ENCODE measurements at regions not wholly inside any gene's neighbourhood (a gene's known extent, or its start where the extent isn't known, plus 50 kb on each side); places are given as distances from the start of the nearest gene placed in this dataset.
A peak's percentile ranks its signal among the peaks of the same experiment; 100 is the strongest.

- H3K36me3 ChIP-seq = no peaks in the 10 kb centered on the region
- intact Hi-C loops (cut with DNase I; ENCODE audit: low total_unique reads) = loop anchor here (10.0 kb wide), 1 partner anchor 293 kb away; no protein-coding TSS in a partner anchor
- peaks cover 3 to 35% (median 16%) of the 10 kb centered on the region in 6 donors for H3K4me1 ChIP-seq
- WGBS, 5 donors = 52 to 67% (median 61%) methylated on average over 6 of the region's 6 CpGs
- no peak overlapping the region for H3K27ac ChIP-seq
- peaks cover 0 to 20% (median 16%) of the 10 kb centered on the region in 8 donors for H3K9me3 ChIP-seq
- H3K4me3 ChIP-seq = no peak overlapping the region
- TF ChIP-seq POLR2A (IDR thresholded peaks at IDR 0.05) (no peak), POLR2AphosphoS5 (IDR thresholded peaks at IDR 0.05) (no peak), CTCF (IDR thresholded peaks at IDR 0.05 in 8 of 11, conservative IDR thresholded peaks at IDR 0.05 in 3 of 11) (no peak)
- peaks cover 0 to 83% (median 10%) of the 10 kb centered on the region in 7 donors for H3K27me3 ChIP-seq (replicated peaks in 1 of 7)
- DNase-seq = no peak
Observed at GRCh38 chr1:30087465-30087864, 635.9 kb downstream of the MATN1 start.

GRCh38 chr1:30085811-30086770, 637.3 kb downstream of the MATN1 start:
- peaks cover 3 to 35% (median 16%) of the 10 kb centered on the region in 6 donors for H3K4me1 ChIP-seq
- intact Hi-C loops (cut with DNase I; ENCODE audit: low total_unique reads) = loop anchor here (10.0 kb wide), 1 partner anchor 291 kb away; no protein-coding TSS in a partner anchor
- H3K4me3 ChIP-seq = no peak overlapping the region
- no peak overlapping the region for H3K27ac ChIP-seq
- no peak for DNase-seq
- H3K9me3 ChIP-seq = peaks cover 0 to 6% (median 2%) of the 10 kb centered on the region in 8 donors
- no peak for TF ChIP-seq POLR2A (IDR thresholded peaks at IDR 0.05)
- no peak for TF ChIP-seq POLR2AphosphoS5 (IDR thresholded peaks at IDR 0.05)
- TF ChIP-seq CTCF (IDR thresholded peaks at IDR 0.05 in 8 of 11, conservative IDR thresholded peaks at IDR 0.05 in 3 of 11) = peak in 10 of 11 experiments; percentile 13 to 65 (median 48)
- 27 to 37% (median 29%) methylated on average over 35 to 45 of the region's 45 CpGs for WGBS, 5 donors
- no peaks in the 10 kb centered on the region for H3K36me3 ChIP-seq
- peaks cover 0 to 90% (median 10%) of the 10 kb centered on the region in 7 donors for H3K27me3 ChIP-seq (replicated peaks in 1 of 7)

- peaks cover 3 to 35% (median 16%) of the 10 kb centered on the region in 6 donors for H3K4me1 ChIP-seq
- TF ChIP-seq POLR2A (IDR thresholded peaks at IDR 0.05) (no peak), CTCF (IDR thresholded peaks at IDR 0.05 in 8 of 11, conservative IDR thresholded peaks at IDR 0.05 in 3 of 11) (no peak), POLR2AphosphoS5 (IDR thresholded peaks at IDR 0.05) (no peak)
- 74 to 79% (median 76%) methylated on average over 12 of the region's 12 CpGs for WGBS, 5 donors
- intact Hi-C loops (cut with DNase I; ENCODE audit: low total_unique reads) = loop anchor here (10.0 kb wide), 1 partner anchor 290 kb away; no protein-coding TSS in a partner anchor
- no peak overlapping the region for H3K4me3 ChIP-seq
- H3K27me3 ChIP-seq (replicated peaks in 1 of 7) = peaks cover 0 to 88% (median 10%) of the 10 kb centered on the region in 7 donors
- no peak overlapping the region for H3K27ac ChIP-seq
- no peaks in the 10 kb centered on the region for H3K36me3 ChIP-seq
- no peaks in the 10 kb centered on the region for H3K9me3 ChIP-seq
- DNase-seq = no peak
Observed at GRCh38 chr1:30084909-30085571, 638.3 kb downstream of the MATN1 start.

All from spleen (tissue), 11 donors.